K562 (cell line): ENCODE measurements at regions not wholly inside any gene's neighbourhood (a gene's known extent, or its start where the extent isn't known, plus 50 kb on each side); places are given as distances from the start of the nearest gene placed in this dataset.

Source experiments
- ATAC-seq: fragments of 200-7000 bp; cut with Tn5 transposase; 3 replicates; pipeline ENCODE4 v1.9.1; 2020; ENCODE audit warnings: moderate library complexity
- BruUV-seq: library from RNA; stranded (reverse); fragments of 400-500 nt; replicated peaks from 2 replicates; lab custom pipeline; 2021; lab: Mats Ljungman, UMichigan
- CTCF ChIA-PET: fragments of 300-600 bp; formaldehyde crosslinking; extraction: SDS; loops from one replicate; lab custom pipeline; 2021; ENCODE audit warnings: low intra/inter-chr PET ratio; lab: Yijun Ruan, JAX
- POLR2A ChIA-PET: fragments of 300-600, 350-650 bp; sonication (Branson Sonifier 250); formaldehyde crosslinking; extraction: SDS; loops from one replicate; lab custom pipeline; 2021; ENCODE audit warnings: antibody characterized with exemption, inconsistent platforms; lab: Yijun Ruan, JAX
- DNase-seq, 4 experiments: peaks; one replicate each; pipeline versions ENCODE4 v3.0.0 to v3.0.0-alpha.2; 2011 to 2018; ENCODE audit warnings: low spot score in 3 of 4, mixed read lengths in 3 of 4; ENCODE audit errors: extremely low read depth in 1 of 4
- FAIRE-seq: peaks from 2 replicates; lab custom pipeline; 2011; peaks lifted over from hg19 to GRCh38; lab: Jason Lieb, UNC
- H2AFZ ChIP-seq: 2 replicates; pipeline ENCODE4 v1.6.0; 2011; ENCODE audit warnings: low read depth, low read length, control low read depth, inconsistent platforms
- H3K27ac ChIP-seq: fragments of 200-600 bp; 3 replicates; pipeline ENCODE4 v1.8.0; 2011; ENCODE audit warnings: low read depth, mild to moderate bottlenecking, control low read depth, inconsistent platforms, low read length, moderate library complexity, mixed read lengths; ENCODE audit errors: extremely low read depth
- H3K27me3 ChIP-seq, 2 experiments: fragments of 300-600 bp in 1 of 2; 2 replicates in 1 of 2; 3 replicates in 1 of 2; pipeline versions ENCODE4 v1.6.0 to v1.8.0; 2011; ENCODE audit warnings: inconsistent platforms in 2 of 2, low read length in 2 of 2, mild to moderate bottlenecking in 1 of 2, mixed read lengths in 1 of 2, moderate library complexity in 1 of 2; ENCODE audit not compliant: control insufficient read depth in 2 of 2, insufficient read depth in 2 of 2
- H3K36me3 ChIP-seq: fragments of 300-600 bp; 3 replicates; pipeline ENCODE4 v1.8.0; 2011; ENCODE audit warnings: mild to moderate bottlenecking, low read length, inconsistent platforms; ENCODE audit not compliant: control insufficient read depth, insufficient read depth
- H3K4me1 ChIP-seq, 2 experiments: fragments of 200-600 bp in 1 of 2; replicated peaks in 1 of 2; 2 replicates in 1 of 2; 3 replicates in 1 of 2; pipeline versions ENCODE4 v1.5.1 to v1.8.0; 2011; ENCODE audit warnings: inconsistent platforms in 2 of 2, low read length in 2 of 2, mild to moderate bottlenecking in 1 of 2, mixed read lengths in 1 of 2, moderate library complexity in 1 of 2; ENCODE audit not compliant: control insufficient read depth in 2 of 2, insufficient read depth in 2 of 2
- H3K4me2 ChIP-seq: 2 replicates; pipeline ENCODE4 v1.6.1; 2011; ENCODE audit warnings: low read length, control low read depth, inconsistent platforms, mixed read lengths; ENCODE audit not compliant: insufficient read depth
- H3K4me3 ChIP-seq: fragments of 200-600 bp; sonication (generic), shearing (Covaris generic); 2 replicates; pipeline ENCODE4 v1.5.1; 2016; ENCODE audit warnings: control low read depth, inconsistent platforms
- H3K79me2 ChIP-seq: fragments of 200-600 bp; 3 replicates; pipeline ENCODE4 v1.8.0; 2011; ENCODE audit warnings: low read length, inconsistent platforms; ENCODE audit not compliant: control insufficient read depth, insufficient read depth
- H3K9ac ChIP-seq, 2 experiments: 2 replicates each; pipeline versions ENCODE4 v1.6.0 to v1.6.1; 2011; ENCODE audit warnings: low read depth in 2 of 2, low read length in 2 of 2, control low read depth in 1 of 2, inconsistent platforms in 1 of 2, mild to moderate bottlenecking in 1 of 2, mixed read lengths in 1 of 2; ENCODE audit not compliant: insufficient read depth in 1 of 2
- H3K9me1 ChIP-seq: one replicate; pipeline ENCODE4 v1.6.0; 2011; ENCODE audit warnings: inconsistent platforms, mild to moderate bottlenecking, low read length, moderate library complexity; ENCODE audit not compliant: control insufficient read depth, insufficient read depth
- H3K9me3 ChIP-seq: replicated peaks from 2 replicates; pipeline ENCODE4 v1.5.1; 2011; ENCODE audit warnings: low read depth, low read length, inconsistent platforms; ENCODE audit not compliant: control insufficient read depth, insufficient read depth
- H4K20me1 ChIP-seq: replicated peaks from 2 replicates; pipeline ENCODE4 v1.6.1; 2011; ENCODE audit warnings: low read length, inconsistent platforms, mixed read lengths; ENCODE audit not compliant: control insufficient read depth, insufficient read depth
- BCLAF1 ChIP-seq, 2 experiments: fragments of 450-650 bp in 1 of 2; IDR thresholded peaks; 2 replicates each; pipeline ENCODE4 v1.6.1; 2011 to 2017; ENCODE audit warnings: low read depth in 2 of 2, antibody characterized with exemption in 1 of 2, borderline replicate concordance in 1 of 2, low read length in 1 of 2, mild to moderate bottlenecking in 1 of 2, mixed read lengths in 1 of 2; ENCODE audit not compliant: control insufficient read depth in 1 of 2
- ESRRA ChIP-seq: fragments of 450-650 bp; IDR thresholded peaks from 2 replicates; pipeline ENCODE4 v1.6.1; 2014; ENCODE audit warnings: low read depth, mild to moderate bottlenecking, moderate library complexity, borderline replicate concordance
- FOXA3 ChIP-seq, 2 experiments: fragments of 450-650 bp in 1 of 2; sonication (generic) in 1 of 2; formaldehyde crosslinking; IDR thresholded peaks in 1 of 2; conservative IDR thresholded peaks in 1 of 2; 2 replicates each; pipeline versions ENCODE4 v1.4.0 to v1.8.0; 2020 to 2022; ENCODE audit warnings: mild to moderate bottlenecking in 2 of 2, missing genetic modification reagents in 1 of 2
- HMG20B ChIP-seq: fragments of 250-450 bp; sonication (Bioruptor Pico); IDR thresholded peaks from 2 replicates; pipeline ENCODE4 v1.5.0; 2021; ENCODE audit warnings: mild to moderate bottlenecking
- HNRNPUL1 ChIP-seq: fragments of 200-400 bp; formaldehyde crosslinking; IDR thresholded peaks from 2 replicates; pipeline ENCODE4 v1.6.1; 2017; ENCODE audit warnings: low read length
- HOXB6 ChIP-seq: fragments of 250-450 bp; sonication (Bioruptor Pico); IDR thresholded peaks from 2 replicates; pipeline ENCODE4 v1.5.1; 2022; ENCODE audit warnings: mild to moderate bottlenecking, borderline replicate concordance
- ILK ChIP-seq: fragments of 450-650 bp; IDR thresholded peaks from 2 replicates; pipeline ENCODE4 v1.6.1; 2016; ENCODE audit warnings: missing genetic modification characterization, low read depth, mild to moderate bottlenecking, missing compliant biosample characterization, moderate library complexity, borderline replicate concordance
- KHSRP ChIP-seq: fragments of 450-650 bp; IDR thresholded peaks from 2 replicates; pipeline ENCODE4 v1.6.1; 2017
- NFXL1 ChIP-seq: fragments of 450-650 bp; formaldehyde crosslinking; IDR thresholded peaks from 2 replicates; pipeline ENCODE4 v1.4.0; 2021; ENCODE audit warnings: mild to moderate bottlenecking
- NR4A1 ChIP-seq, 2 experiments: fragments of 250-450 bp in 1 of 2; fragments of 450-650 bp in 1 of 2; sonication (Bioruptor Pico) in 1 of 2; IDR thresholded peaks; 2 replicates each; pipeline versions ENCODE4 v1.4.0 to v1.6.1; 2016 to 2020; ENCODE audit warnings: mild to moderate bottlenecking in 2 of 2, missing compliant biosample characterization in 1 of 2, missing genetic modification characterization in 1 of 2, moderate library complexity in 1 of 2
- RFX5 ChIP-seq: IDR thresholded peaks from 2 replicates; pipeline ENCODE4 v1.6.1; 2011; ENCODE audit warnings: low read depth, mild to moderate bottlenecking, improper control_type of control experiment, low read length
- SMARCA4 ChIP-seq: fragments of 450-650 bp; IDR thresholded peaks from 2 replicates; pipeline ENCODE4 v1.6.1; 2016
- SMARCA5 ChIP-seq: fragments of 450-650 bp; IDR thresholded peaks from 2 replicates; pipeline ENCODE4 v1.6.1; 2016
- ZNF398 ChIP-seq: fragments of 250-450 bp; sonication (Bioruptor Pico); IDR thresholded peaks from 2 replicates; pipeline ENCODE4 v1.8.0; 2021; ENCODE audit warnings: moderate library complexity, mild to moderate bottlenecking, inconsistent platforms
- ZNF436 ChIP-seq: fragments of 250-450, 450-650 bp; sonication (Bioruptor Pico); formaldehyde crosslinking; IDR thresholded peaks from 2 replicates; pipeline ENCODE4 v1.7.0; 2020; ENCODE audit warnings: mild to moderate bottlenecking
- WGBS: fragments of 100-300 bp; shearing (Covaris generic); methylation state at CpG from one replicate; pipeline ENCODE4 v1.1.6; 2016; ENCODE audit warnings: low coverage, mixed read lengths; ENCODE audit not compliant: insufficient coverage; ENCODE audit errors: missing lambda C conversion rate; 5-methylcytosine and 5-hydroxymethylcytosine counted together
- in situ Hi-C: fragments of 300-500 bp; cut with MboI; formaldehyde crosslinking; loops from 4 replicates; pipeline ENCODE4 v1.15.0; 2018; ENCODE audit warnings: inconsistent platforms, mixed read lengths
- intact Hi-C: fragments of 100-400 bp; cut with micrococcal nuclease; formaldehyde crosslinking; loops from 2 replicates; pipeline ENCODE4 v1.14.2; 2022

GRCh38 chr1:208347191-208347590, 103.0 kb upstream of the PLXNA2 start:
- H3K27ac ChIP-seq: no peak overlapping the region
- intact Hi-C loops (no loop called here), in situ Hi-C loops (no loop called here)
- H3K79me2 ChIP-seq: no peaks in the 10 kb centered on the region
- H3K4me2 ChIP-seq: no peak overlapping the region
- H3K27me3 ChIP-seq: peaks cover 0 to 9% of the 10 kb centered on the region in 2 experiments; a peak in 3 of 5 replicates
- no peaks in the 10 kb centered on the region for H4K20me1 ChIP-seq
- no peak for FAIRE-seq
- H3K4me1 ChIP-seq: peaks cover 0 to 4% of the 10 kb centered on the region in 2 experiments; a peak in 1 of 5 replicates
- no peaks in the 10 kb centered on the region for H3K36me3 ChIP-seq
- no peaks in the 10 kb centered on the region for H3K9me1 ChIP-seq
- no peaks in the 10 kb centered on the region for H3K9me3 ChIP-seq
- POLR2A ChIA-PET: no interaction called here
- no peak for ATAC-seq
- WGBS: 0% methylated on average over 5 of the region's 5 CpGs
- H3K9ac ChIP-seq: no peak overlapping the region
- no peak for TF ChIP-seq ESRRA
- TF ChIP-seq SMARCA4: no peak
- TF ChIP-seq ZNF436: no peak
- no peak for TF ChIP-seq KHSRP
- no peak for TF ChIP-seq RFX5
- TF ChIP-seq SMARCA5: no peak
- TF ChIP-seq HOXB6: no peak
- TF ChIP-seq ZNF398 (CRISPR knock-in tag): no peak
- no peak for TF ChIP-seq FOXA3 (CRISPR knock-in tag; conservative IDR thresholded peaks at IDR 0.05 in 1 of 2, IDR thresholded peaks at IDR 0.05 in 1 of 2)
- no peak for TF ChIP-seq NR4A1 (CRISPR knock-in tag; IDR thresholded peaks at IDR 0.05)
- TF ChIP-seq NR4A1 (tag; IDR thresholded peaks at IDR 0.05): no peak
- TF ChIP-seq NFXL1 (CRISPR knock-in tag): no peak
- TF ChIP-seq HNRNPUL1: no peak
- TF ChIP-seq ILK (tag): no peak
- no peak for TF ChIP-seq BCLAF1 (IDR thresholded peaks at IDR 0.05; ENCODE audit: borderline replicate concordance in 1 of 2, control insufficient read depth in 1 of 2, low read depth in 2 of 2, low read length in 1 of 2)
- no peak for TF ChIP-seq HMG20B (CRISPR knock-in tag)
- BruUV-seq: no TSS peak
- DNase-seq: no peak
- H3K4me3 ChIP-seq: no peak overlapping the region
- CTCF ChIA-PET: no interaction called here
- no peak overlapping the region for H2AFZ ChIP-seq
